ENCODE measurements at regions not wholly inside any gene's neighbourhood (a gene's known extent, or its start where the extent isn't known, plus 50 kb on each side); places are given as distances from the start of the nearest gene placed in this dataset.
A peak's percentile ranks its signal among the peaks of the same experiment; 100 is the strongest.

GRCh38 chr5:8013948-8014710 lies 145.2 kb downstream of the MTRR start:
- H2AK5ac ChIP-seq (ENCODE audit: low read depth, low read length): no peak overlapping the region
- POLR2A ChIA-PET (ENCODE audit: partially characterized antibody): no interaction called here
- no peak for DNase-seq (ENCODE audit: low read depth in 1 of 2, low spot score in 2 of 2)
- H3K36me3 ChIP-seq (ENCODE audit: control insufficient read depth in 2 of 4, insufficient read depth in 4 of 4, low read length in 3 of 4): no peaks in the 10 kb centered on the region
- CTCF ChIA-PET (ENCODE audit: partially characterized antibody): interaction anchor here (0.5 to 0.6 kb wide), 2 partner anchors 88 to 713 kb away, joined by 3 read pairs; no protein-coding TSS in a partner anchor
- H4K20me1 ChIP-seq (replicated peaks in 1 of 2; ENCODE audit: control insufficient read depth in 1 of 2, insufficient read depth in 2 of 2, low read length in 2 of 2): no peaks in the 10 kb centered on the region
- no peak overlapping the region for H4K91ac ChIP-seq (replicated peaks; ENCODE audit: insufficient read length, low read length)
- H3K27ac ChIP-seq (ENCODE audit: low read depth, low read length): no peak overlapping the region
- H2BK12ac ChIP-seq (ENCODE audit: low read depth, low read length): no peak overlapping the region
- no peaks in the 10 kb centered on the region for H3K23me2 ChIP-seq (ENCODE audit: low read depth, low read length)
- no peak overlapping the region for H3K4me3 ChIP-seq (ENCODE audit: extremely low read depth in 1 of 4, insufficient read depth in 2 of 4, low read depth in 3 of 4, low read length in 4 of 4)
- H3K79me1 ChIP-seq (ENCODE audit: low read depth, low read length): no peaks in the 10 kb centered on the region
- H3K9me3 ChIP-seq (ENCODE audit: insufficient read depth in 2 of 2, low read depth in 1 of 2, low read length in 1 of 2): no peaks in the 10 kb centered on the region
- no peaks in the 10 kb centered on the region for H3K27me3 ChIP-seq (replicated peaks in 1 of 4; ENCODE audit: control insufficient read depth in 3 of 4, extremely low read depth in 1 of 4, insufficient read depth in 3 of 4, low read length in 3 of 4)
- no peak overlapping the region for H2BK5ac ChIP-seq (ENCODE audit: low read depth, low read length)
- H3K4me1 ChIP-seq (replicated peaks in 1 of 4; ENCODE audit: control insufficient read depth in 3 of 4, insufficient read depth in 4 of 4, low read length in 3 of 4): no peaks in the 10 kb centered on the region
- no peak overlapping the region for H3K56ac ChIP-seq (replicated peaks; ENCODE audit: insufficient read length, low read depth, low read length)
- no peak overlapping the region for H3K4ac ChIP-seq (replicated peaks; ENCODE audit: insufficient read length, low read depth, low read length)
- no peak overlapping the region for H2BK120ac ChIP-seq (replicated peaks; ENCODE audit: low read depth, low read length)
- 81% methylated on average over 7 of the region's 7 CpGs; no CpG with 5 or more reads in 1 of the 2 experiments for WGBS, 2 experiments (ENCODE audit: extremely low coverage in 1 of 2, insufficient coverage in 1 of 2, insufficient read length in 1 of 2, insufficient replicate concordance in 2 of 2, low coverage in 1 of 2, low lambda C conversion rate in 2 of 2, missing lambda C conversion rate in 1 of 2)
- H3K79me2 ChIP-seq (ENCODE audit: control insufficient read depth in 1 of 2, insufficient read depth in 2 of 2, low read length in 2 of 2): no peaks in the 10 kb centered on the region
- H2BK15ac ChIP-seq (ENCODE audit: low read length): no peak overlapping the region
- no peak overlapping the region for H3K18ac ChIP-seq (ENCODE audit: extremely low read depth, low read length)
- H4K5ac ChIP-seq (ENCODE audit: insufficient read length, low read depth, low read length): no peak overlapping the region
- no peak overlapping the region for H3K9ac ChIP-seq (replicated peaks in 1 of 4; ENCODE audit: extremely low read depth in 1 of 4, low read depth in 3 of 4, low read length in 3 of 4)
- no peak overlapping the region for H3K4me2 ChIP-seq (ENCODE audit: insufficient read depth in 1 of 2, low read depth in 2 of 2, low read length in 2 of 2)
- H2AFZ ChIP-seq (ENCODE audit: low read length): no peak overlapping the region
- H3K23ac ChIP-seq (ENCODE audit: insufficient read length): no peak overlapping the region
- H3K14ac ChIP-seq (ENCODE audit: insufficient read length): no peak overlapping the region
- peak; percentile 52 for FAIRE-seq
- no peak overlapping the region for H4K8ac ChIP-seq (ENCODE audit: extremely low read depth, insufficient read depth, low read length)
- H2BK20ac ChIP-seq (ENCODE audit: low read length): no peak overlapping the region
- TF ChIP-seq GTF2F1 (IDR thresholded peaks at IDR 0.05; ENCODE audit: borderline replicate concordance, low read depth, low read length) (no peak), CEBPB (IDR thresholded peaks at IDR 0.05; ENCODE audit: low read depth, low read length) (no peak), FOSL1 (IDR thresholded peaks at IDR 0.05; ENCODE audit: insufficient read depth, low read depth, low read length) (no peak), NANOG (IDR thresholded peaks at IDR 0.05; ENCODE audit: insufficient read depth, low read depth, low read length, poor library complexity, severe bottlenecking) (no peak), KDM4A (IDR thresholded peaks at IDR 0.05; ENCODE audit: low read depth, low read length, severe bottlenecking) (no peak), CBX5 (IDR thresholded peaks at IDR 0.05; ENCODE audit: low read depth, low read length) (no peak), SIN3A (conservative IDR thresholded peaks at IDR 0.05 in 1 of 2, IDR thresholded peaks at IDR 0.05 in 1 of 2; ENCODE audit: low read depth in 1 of 2, low read length in 2 of 2) (no peak), HDAC2 (IDR thresholded peaks at IDR 0.05; ENCODE audit: borderline replicate concordance in 1 of 2, low read depth in 2 of 2, low read length in 2 of 2) (no peak), MAFK (IDR thresholded peaks at IDR 0.05; ENCODE audit: low read depth, low read length) (no peak), ATF2 (IDR thresholded peaks at IDR 0.05; ENCODE audit: low read length) (no peak)

Measured in H1 (cell line).